Activated CD8-positive, alpha-beta T cell treated with anti-CD3 and anti-CD28 coated beads for 36 hours (primary cell): ENCODE measurements at regions not wholly inside any gene's neighbourhood (a gene's known extent, or its start where the extent isn't known, plus 50 kb on each side); places are given as distances from the start of the nearest gene placed in this dataset.

Source experiments
- ATAC-seq: fragments of 200-7000 bp; cut with Tn5 transposase; one replicate; pipeline ENCODE4 v1.10.0; 2021; ENCODE audit warnings: mild to moderate bottlenecking, moderate library complexity
- CTCF ChIA-PET: fragments of 350-600 bp; sonication (Branson Sonifier 250); formaldehyde crosslinking; loops from one replicate; lab custom pipeline; 2021; ENCODE audit warnings: antibody characterized with exemption; lab: Charles Lee
- POLR2A ChIA-PET: fragments of 350-600 bp; sonication (Branson Sonifier 250); formaldehyde crosslinking; loops from one replicate; lab custom pipeline; 2021; ENCODE audit warnings: antibody characterized with exemption; lab: Charles Lee
- DNase-seq: peaks from one replicate; pipeline ENCODE4 v3.0.0-alpha.2; 2020
- H3K27ac Mint-ChIP-seq: one replicate; pipeline ENCODE4 v1.8.0; 2021; ENCODE audit warnings: mild to moderate bottlenecking, mixed read lengths
- H3K27me3 Mint-ChIP-seq: one replicate; pipeline ENCODE4 v1.8.0; 2021; ENCODE audit warnings: mixed read lengths
- H3K36me3 Mint-ChIP-seq: one replicate; pipeline ENCODE4 v1.8.0; 2021; ENCODE audit warnings: low read depth, mixed read lengths
- H3K4me1 Mint-ChIP-seq: one replicate; pipeline ENCODE4 v1.8.0; 2021; ENCODE audit warnings: low read depth, mixed read lengths
- H3K4me3 Mint-ChIP-seq: one replicate; pipeline ENCODE4 v1.8.0; 2021; ENCODE audit warnings: mild to moderate bottlenecking, moderate library complexity, mixed read lengths
- H3K9me3 Mint-ChIP-seq: one replicate; pipeline ENCODE4 v1.8.0; 2021; ENCODE audit warnings: mixed read lengths
- CTCF ChIP-seq: fragments of 200-600 bp; IDR thresholded peaks from one replicate; pipeline ENCODE4 v1.8.0; 2022; ENCODE audit warnings: antibody characterized with exemption, mild to moderate bottlenecking
- intact Hi-C: fragments of 100-400 bp; cut with micrococcal nuclease; formaldehyde crosslinking; loops from one replicate; pipeline ENCODE4 v1.10.0; 2022

GRCh38 chr18:34357944-34358580 is 133.3 kb upstream of the NOL4 start:
- H3K27me3 Mint-ChIP-seq = no peaks in the 10 kb centered on the region

DNA sequence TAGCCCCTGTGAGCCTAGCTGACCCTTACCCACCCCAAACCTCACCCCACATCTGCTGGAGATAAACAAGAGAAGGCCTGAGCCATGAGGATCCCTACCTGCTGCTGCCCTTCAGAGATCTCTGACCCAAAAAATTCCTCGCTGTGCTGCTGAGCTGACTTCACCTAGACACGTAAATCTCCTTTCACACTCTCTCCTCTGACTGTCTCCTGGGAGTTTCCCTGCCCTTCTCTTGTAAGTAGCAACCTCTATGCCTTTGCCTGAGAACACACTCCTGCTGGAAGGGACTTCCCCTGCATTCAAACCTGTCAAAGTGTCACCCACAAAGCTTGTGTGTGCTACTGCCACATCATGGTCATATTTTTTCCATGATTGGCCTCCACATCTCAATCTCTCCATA is 134.2 kb upstream of the NOL4 start:
- no peak for TF ChIP-seq CTCF

More at GRCh38 chr18:34357944-34358580, 133.3 kb upstream of the NOL4 start:
- Mint-ChIP-seq H3K27ac (no peak overlapping the region), H3K36me3 (no peaks in the 10 kb centered on the region), H3K4me1 (no peaks in the 10 kb centered on the region), H3K4me3 (no peak overlapping the region), H3K9me3 (peaks cover 4% of the 10 kb centered on the region)
- intact Hi-C loops = no loop called here
- POLR2A ChIA-PET = no interaction called here
- CTCF ChIA-PET = no interaction called here
- TF ChIP-seq CTCF = no peak
- DNase-seq = no peak
- ATAC-seq = no peak

DNA sequence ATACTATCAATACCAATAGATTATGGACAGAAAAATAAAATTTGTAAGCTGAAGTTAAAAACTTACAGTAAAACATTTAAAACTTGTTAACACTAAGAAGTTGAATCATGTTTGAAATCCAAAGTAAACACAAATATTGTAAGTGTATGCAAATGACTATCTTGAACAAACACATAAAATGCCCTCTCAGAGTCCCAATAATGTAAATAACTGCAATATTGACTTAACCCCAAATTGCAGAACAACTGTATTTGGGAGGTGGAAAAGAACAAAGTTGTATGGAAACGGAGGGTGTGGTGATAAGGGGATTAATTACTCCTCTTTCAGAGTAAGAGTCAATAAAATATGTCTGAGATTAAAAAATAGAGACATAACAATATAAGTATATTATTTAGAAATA is 140.0 kb upstream of the NOL4 start:
- H3K9me3 Mint-ChIP-seq = peaks cover 4% of the 10 kb centered on the region
- intact Hi-C loops = no loop called here
- H3K36me3 Mint-ChIP-seq = no peaks in the 10 kb centered on the region
- ChIA-PET CTCF (no interaction called here), POLR2A (no interaction called here)
- DNase-seq (no peak), ATAC-seq (no peak)
- no peaks in the 10 kb centered on the region for H3K27me3 Mint-ChIP-seq
- H3K27ac Mint-ChIP-seq = no peak overlapping the region
- TF ChIP-seq CTCF = no peak
- H3K4me3 Mint-ChIP-seq = no peak overlapping the region
- no peaks in the 10 kb centered on the region for H3K4me1 Mint-ChIP-seq

More for the DNA sequence above, 134.2 kb upstream of the NOL4 start:
- ATAC-seq (peak; percentile 45), DNase-seq (no peak)
- Mint-ChIP-seq H3K9me3 (peaks cover 4% of the 10 kb centered on the region), H3K4me1 (no peaks in the 10 kb centered on the region), H3K4me3 (no peak overlapping the region), H3K27ac (no peak overlapping the region), H3K36me3 (no peaks in the 10 kb centered on the region), H3K27me3 (no peaks in the 10 kb centered on the region)
- ChIA-PET POLR2A (no interaction called here), CTCF (no interaction called here)
- intact Hi-C loops = no loop called here

DNA sequence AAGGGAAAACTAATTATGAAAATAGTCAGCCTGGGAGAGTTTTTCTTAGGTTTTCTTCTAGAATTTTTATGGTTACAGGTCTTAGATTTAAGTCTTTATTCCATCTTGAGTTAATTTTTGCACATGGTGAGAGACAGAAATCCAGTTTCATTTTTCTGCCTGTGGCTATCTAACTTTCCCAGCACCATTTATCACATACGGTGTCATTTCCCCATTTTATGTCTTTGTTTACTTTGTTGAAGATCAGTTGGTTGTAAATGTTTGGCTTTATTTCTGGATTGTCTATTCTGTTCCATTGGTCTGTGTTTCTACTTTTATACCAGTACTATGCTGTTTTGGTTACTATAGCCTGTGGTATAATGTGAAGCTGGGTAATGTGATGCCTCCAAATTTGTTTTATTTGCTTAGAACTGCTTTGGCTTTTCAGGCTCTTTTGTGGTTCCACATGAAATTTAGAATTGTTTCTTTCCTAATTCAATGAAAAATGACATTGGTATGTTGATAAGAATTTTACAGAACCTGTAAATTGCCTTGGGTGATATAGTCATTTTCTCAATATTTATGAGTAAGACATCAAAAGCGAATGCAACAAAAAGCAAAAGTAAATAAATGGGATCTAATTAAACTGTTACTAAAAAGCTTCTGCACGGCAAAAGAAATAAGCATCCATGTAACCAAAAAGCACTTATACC is 146.1 kb upstream of the NOL4 start:
- Mint-ChIP-seq H3K4me1 (no peaks in the 10 kb centered on the region), H3K4me3 (no peak overlapping the region), H3K9me3 (peaks cover 3% of the 10 kb centered on the region), H3K36me3 (no peaks in the 10 kb centered on the region), H3K27ac (no peak overlapping the region), H3K27me3 (no peaks in the 10 kb centered on the region)
- ATAC-seq (no peak), DNase-seq (no peak)
- ChIA-PET POLR2A (interaction anchor here (0.7 kb wide), 1 partner anchor 966 kb away, joined by 6 read pairs; no protein-coding TSS in a partner anchor), CTCF (no interaction called here)
- TF ChIP-seq CTCF = no peak
- intact Hi-C loops = no loop called here

DNA sequence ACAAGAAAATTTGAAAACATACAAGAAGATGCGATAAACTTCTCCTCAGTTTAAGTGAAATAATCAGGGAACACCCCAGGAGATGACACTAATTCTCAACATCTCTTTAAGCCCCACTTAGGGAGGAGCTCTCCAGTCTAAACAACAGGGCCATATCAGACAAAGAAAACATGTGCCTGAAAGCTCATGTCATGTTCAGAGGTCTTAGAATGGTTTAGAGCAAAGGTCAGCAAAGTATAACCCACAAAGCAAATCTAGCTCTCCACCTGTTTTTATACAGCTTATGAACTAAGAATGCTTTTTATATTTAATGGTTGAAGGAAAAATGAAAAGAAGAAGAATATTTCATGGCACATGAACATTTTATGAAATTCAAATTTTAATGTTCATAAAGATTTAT is 155.6 kb upstream of the NOL4 start:
- Mint-ChIP-seq H3K36me3 (no peaks in the 10 kb centered on the region), H3K9me3 (peaks cover 2% of the 10 kb centered on the region), H3K27me3 (no peaks in the 10 kb centered on the region), H3K4me1 (no peaks in the 10 kb centered on the region), H3K4me3 (no peak overlapping the region), H3K27ac (no peak overlapping the region)
- CTCF ChIA-PET = no interaction called here
- no peak for TF ChIP-seq CTCF
- POLR2A ChIA-PET = no interaction called here
- ATAC-seq (no peak), DNase-seq (no peak)
- intact Hi-C loops = no loop called here
